Superior temporal gyrus (tissue), 1 donor: ENCODE measurements at regions not wholly inside any gene's neighbourhood (a gene's known extent, or its start where the extent isn't known, plus 50 kb on each side); places are given as distances from the start of the nearest gene placed in this dataset.
"Not testable (repeated sequence)": the region's sequence is repeated elsewhere in the genome, so short reads cannot be mapped to it uniquely, and the experiment has no call there.

Experiments used
- DNase-seq: peaks from one replicate; pipeline ENCODE4 v3.0.0-alpha.2; 2016; ENCODE audit errors: extremely low spot score

- no peak for DNase-seq
These were observed 536.5 kb upstream of the CRIM1 start for GRCh38 chr2:35819033-35819432.

GRCh38 chr2:35818359-35818758 lies 537.2 kb upstream of the CRIM1 start:
- DNase-seq: not testable (repeated sequence)

DNA sequence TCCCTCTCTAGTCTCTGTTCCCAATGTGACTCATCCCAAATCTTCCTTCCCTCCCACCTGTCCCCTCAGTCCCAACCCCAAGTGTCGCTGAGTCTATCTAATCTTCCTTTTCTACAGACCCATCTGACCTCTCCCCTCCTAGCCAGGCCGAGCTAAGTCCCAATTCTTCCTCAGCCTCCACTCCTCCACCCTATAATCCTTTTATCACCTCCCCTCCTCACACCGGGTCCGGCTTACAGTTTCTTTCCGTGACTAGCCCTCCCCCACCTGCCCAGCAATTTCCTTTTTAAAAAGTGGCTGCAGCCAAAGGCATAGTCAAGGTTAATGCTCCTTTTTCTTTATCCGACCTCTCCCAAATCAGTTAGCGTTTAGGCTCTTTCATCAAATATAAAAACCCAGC lies 541.0 kb upstream of the CRIM1 start:
- not testable (repeated sequence) for DNase-seq

- DNase-seq: no peak
These were observed 552.5 kb upstream of the CRIM1 start for GRCh38 chr2:35803126-35803525.

DNA sequence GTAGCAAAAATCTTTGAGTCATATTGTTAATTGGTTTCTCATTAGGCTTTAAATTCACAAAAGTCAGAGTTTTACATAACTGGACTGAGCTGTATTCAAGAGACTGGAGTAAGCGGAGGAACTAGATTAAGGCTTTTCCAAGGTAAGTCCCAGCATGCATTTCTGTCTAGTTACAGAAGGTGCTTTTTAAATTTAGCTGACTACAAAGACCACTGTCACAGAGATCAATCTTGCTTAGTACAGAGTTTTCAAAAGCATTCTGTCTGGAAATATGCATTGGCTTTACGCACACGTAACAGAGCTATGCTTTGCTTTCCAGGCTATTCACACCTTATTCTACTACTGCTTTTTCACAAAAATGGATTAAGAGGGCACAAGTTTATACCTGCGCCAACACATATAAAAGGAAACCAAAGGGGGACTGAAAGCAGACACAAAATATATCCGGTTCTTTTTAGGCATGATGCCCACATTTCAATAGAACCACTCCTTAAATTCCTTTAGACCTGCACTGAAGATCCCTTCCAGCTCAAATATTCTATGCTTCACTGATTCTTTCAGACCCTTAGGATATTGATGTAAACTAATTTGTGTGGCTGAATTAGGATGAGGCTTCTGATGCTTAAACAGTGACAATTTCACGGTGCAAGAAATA lies 560.7 kb upstream of the CRIM1 start:
- DNase-seq: no peak

- DNase-seq: no peak
These were observed 565.3 kb upstream of the CRIM1 start for GRCh38 chr2:35790292-35790691.

DNA sequence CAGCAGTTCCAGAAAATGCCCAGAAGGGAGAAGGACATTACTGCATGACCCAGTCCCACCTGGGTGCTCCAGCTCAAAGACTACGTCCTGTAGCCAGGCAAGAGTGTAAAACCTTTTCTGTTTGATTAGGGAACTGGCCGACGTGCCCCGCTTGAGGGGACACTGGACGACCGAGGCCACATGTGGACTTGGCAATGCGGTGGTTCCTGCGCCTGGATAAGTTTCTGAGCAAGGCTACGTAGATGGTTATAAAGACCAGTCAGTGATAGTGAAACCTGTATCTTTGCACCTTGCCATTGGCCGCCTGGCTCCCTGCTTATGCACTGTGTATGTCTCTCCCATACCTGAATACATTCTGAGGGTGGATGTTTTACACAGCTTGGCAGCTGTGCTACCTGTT lies 567.0 kb upstream of the CRIM1 start:
- no peak for DNase-seq

DNA sequence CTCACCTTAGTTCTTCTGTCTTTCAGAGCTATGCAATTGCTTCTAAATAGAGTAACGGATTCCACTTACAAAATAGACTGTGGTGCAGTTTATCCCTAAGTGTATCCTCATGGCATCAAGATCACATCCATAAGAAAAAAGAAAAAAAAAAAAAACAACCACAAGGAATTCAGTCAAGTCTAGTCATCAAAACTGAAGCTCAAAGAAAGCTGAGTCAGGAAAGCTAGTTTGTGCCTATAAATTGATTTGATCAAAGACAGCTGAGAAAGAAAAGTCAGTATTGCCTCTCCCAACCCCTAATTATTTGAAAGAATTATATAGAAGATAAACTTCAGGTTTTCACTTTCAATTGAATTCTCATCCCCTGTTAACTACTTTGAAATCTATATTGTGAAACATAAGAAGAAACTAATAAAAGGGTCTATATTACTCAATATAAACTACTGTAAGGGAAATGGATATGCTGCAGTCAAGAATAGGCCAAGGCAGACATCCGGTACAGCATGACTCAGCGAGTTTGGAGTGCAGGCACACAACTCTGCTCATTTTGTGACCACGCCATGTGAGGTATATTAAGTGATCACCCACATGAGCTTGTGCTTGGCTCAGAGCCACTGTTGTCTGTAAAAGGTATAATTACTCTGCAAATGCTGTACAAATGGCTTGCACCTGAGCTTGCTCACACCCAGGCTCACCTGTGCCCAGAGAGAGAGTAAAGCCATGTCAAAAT lies 568.1 kb upstream of the CRIM1 start:
- DNase-seq: no peak

DNA sequence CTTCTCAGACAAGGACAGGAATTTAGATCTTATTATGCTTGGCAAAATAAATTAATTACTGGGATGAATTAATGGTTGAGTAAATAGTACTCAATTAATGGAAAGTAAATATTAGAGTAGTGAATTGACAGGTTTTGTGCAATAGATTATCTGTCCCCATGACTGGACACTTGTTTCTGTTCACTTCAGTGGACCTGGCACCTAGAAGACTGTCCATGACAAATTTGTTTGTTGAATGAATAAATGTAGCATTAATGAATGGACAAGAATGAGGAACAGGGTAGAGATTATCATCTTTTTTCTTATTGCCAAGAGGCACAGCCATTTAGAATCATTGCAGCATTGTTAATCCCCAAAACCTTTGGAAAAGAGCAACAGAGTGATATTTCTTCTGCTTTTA lies 570.0 kb upstream of the CRIM1 start:
- DNase-seq: no peak

- no peak for DNase-seq
These were observed 570.8 kb upstream of the CRIM1 start for GRCh38 chr2:35784777-35785176.

- DNase-seq: no peak
These were observed 571.9 kb upstream of the CRIM1 start for GRCh38 chr2:35783723-35784122.

DNA sequence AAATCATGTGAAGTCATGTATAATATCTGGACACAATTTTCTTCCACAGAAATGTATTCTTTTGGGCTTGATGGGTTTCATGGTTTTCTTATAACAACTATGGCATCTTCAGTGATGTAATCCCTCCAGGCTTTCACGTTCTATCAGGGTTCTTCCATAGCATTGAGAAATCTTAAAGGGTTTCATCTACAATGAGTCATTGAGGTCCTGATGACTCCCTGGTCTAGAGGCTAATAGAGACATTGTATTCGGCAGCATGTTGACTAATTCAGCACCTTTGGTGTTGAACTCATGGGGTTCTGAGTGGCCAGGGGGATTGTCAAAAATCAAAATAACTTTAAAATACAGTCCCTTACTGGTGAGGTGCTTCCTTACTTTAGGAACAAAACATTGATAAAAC lies 614.0 kb upstream of the CRIM1 start:
- no peak for DNase-seq

GRCh38 chr2:35731674-35732073 lies 623.9 kb upstream of the CRIM1 start:
- no peak for DNase-seq

DNA sequence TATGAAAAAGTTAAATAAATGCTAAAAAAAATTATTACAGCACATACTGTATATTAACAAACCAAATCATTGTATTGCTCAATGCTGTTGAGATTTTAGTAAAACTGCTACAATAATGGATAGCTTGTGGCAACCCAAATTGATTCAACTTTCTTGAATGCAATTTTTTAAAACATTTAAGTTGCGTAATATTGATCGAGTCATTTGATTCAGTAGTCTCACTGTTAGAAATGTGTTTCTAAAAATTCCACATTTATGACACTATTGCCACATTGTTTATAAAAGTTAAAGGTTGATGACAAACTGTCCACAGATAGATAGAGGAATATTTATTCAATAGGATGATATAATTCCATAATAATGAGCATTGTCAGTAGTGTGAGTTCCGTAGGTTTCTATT lies 640.7 kb upstream of the CRIM1 start:
- no peak for DNase-seq

DNA sequence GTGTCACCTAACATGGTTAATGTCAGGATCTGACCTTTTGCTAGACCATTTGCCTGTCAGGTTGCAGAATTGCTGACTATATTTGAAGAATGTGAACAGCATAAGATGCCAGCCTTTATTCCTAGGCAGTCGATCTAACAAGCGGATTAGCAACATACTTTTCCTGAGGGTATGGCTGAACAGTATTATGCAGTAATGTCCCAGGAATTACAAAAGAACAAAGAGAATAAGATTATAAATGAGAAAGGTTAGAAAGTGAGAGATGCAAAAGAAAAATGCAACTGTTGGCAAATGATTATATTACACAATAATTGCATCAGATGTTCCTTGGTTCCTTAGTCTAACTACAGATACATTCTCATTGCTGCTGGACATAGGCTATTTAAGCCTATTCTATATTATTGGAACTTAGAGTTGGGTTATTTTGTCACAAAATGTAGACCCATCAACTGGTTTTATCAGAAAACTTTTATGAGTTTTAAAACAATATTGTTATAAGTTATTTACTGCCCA lies 647.1 kb upstream of the CRIM1 start:
- no peak for DNase-seq

DNA sequence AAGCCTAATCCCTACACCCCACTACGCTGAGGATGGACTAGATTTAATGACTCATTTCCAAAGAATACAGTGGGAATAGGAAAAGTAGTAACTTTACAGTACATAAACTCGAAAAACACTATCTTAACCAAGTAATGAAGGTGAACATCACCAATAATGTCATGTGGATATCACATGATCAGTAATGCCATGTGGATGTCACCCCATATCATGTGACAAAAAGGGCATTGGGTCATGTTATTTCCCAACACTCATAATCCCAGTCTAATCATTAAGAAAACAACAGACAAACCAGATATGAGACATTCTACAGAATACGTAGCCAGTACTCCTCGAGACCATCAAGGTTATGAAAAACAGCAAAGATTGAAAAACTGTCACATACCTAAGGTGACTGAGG lies 667.3 kb upstream of the CRIM1 start:
- DNase-seq: no peak

- no peak for DNase-seq
These were observed 703.8 kb upstream of the CRIM1 start for GRCh38 chr2:35651688-35652323.

DNA sequence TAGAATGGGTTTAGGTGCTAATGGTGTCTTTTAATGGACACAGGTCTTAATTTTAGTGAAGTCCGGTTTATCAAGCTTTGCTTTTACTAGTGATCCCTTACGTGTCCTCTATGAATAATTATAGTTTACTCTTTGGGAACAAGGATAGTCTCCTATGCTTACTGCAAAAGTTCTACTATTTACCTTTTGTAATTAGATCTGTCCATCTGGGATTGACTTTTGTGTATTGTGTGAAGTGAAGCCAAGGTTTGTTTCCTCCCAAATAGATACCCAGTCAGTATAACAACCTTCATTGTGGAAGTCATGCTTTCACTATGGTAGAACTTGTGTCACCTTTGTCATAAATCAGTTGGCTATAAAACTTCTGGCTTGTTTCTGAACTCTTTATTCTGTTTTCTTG lies 740.9 kb upstream of the CRIM1 start:
- DNase-seq: no peak

DNA sequence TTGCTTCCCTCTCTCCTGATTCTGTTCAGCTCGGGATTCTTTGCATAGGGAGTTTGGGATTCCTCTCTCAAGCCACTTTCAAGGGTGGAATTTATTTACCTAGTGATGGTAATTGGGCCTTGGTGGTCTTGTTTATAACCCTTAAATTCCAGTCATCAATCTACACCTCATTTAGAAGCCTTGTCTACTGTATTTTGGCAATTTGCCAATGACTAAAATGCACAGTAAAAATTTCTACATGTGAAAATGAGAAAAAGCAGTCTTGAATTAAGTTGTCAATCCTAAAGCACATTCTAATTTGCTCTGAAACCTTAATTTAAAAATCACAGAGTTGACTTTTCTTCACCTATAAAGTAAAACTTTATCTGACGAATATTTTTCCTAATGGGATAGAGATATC lies 749.2 kb upstream of the CRIM1 start:
- DNase-seq: no peak

DNA sequence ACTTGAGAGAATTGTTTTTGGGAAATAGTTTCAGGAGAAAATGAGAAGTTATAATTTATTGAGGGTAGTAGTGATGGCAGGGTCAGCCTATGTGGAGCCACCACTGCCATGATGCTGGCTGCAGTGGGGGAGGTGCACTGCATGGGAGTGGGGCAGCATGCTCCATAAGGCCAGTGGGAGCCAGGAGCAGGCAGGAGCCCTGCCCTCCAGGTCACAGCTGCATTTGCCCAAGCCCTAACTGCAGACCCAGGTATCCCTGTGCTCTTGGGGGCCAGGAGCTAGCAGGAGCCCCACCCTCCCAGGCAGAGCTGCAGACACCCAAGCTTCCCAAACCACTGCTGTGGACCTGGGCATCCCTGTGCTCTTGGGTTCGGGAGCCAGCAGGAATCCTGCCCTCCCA lies 757.3 kb upstream of the CRIM1 start:
- no peak for DNase-seq

GRCh38 chr2:35591886-35592285 lies 763.7 kb upstream of the CRIM1 start:
- no peak for DNase-seq

DNA sequence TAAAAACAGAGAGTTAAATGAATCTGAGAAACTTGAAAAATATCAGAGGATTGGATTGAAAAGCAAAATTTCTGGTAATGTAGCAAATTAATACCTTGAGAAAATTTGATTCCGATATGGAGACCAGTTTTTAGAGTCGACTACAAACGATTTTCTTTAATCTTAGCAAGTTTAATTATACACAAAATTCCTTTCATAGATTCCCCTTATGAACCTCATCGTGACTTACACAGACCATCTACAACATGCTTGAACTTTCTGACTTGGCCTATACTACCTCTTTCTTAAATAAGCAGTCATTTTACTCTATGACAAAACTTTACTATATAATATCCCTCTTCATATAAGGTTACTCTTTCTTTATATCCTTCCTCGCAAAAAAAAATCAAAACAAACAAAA lies 769.6 kb upstream of the CRIM1 start:
- no peak for DNase-seq

DNA sequence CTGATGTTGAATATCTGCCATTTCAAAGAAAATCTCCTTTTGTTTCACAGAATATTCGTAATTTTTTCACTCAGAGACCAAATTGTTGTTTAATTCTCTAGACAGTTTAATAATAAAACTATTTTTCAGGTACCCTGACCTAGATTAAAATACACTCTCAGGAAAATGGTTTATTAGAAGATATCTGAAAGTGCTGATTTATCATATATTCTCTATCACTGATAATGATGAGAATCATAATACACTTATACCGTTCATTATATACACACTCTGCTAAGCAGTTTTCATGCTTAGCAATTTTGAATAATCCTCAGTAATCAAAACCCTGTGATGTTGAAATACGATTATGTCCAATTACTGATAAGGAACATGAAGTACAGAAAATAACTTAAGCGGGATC lies 772.9 kb upstream of the CRIM1 start:
- no peak for DNase-seq
